Fibroblast of lung (primary cell): ENCODE measurements at regions not wholly inside any gene's neighbourhood (a gene's known extent, or its start where the extent isn't known, plus 50 kb on each side); places are given as distances from the start of the nearest gene placed in this dataset.

Source experiments
- DNase-seq, 2 donors: peaks; one replicate each; pipeline versions ENCODE4 v3.0.0 to v3.0.0-alpha.2; 2010; ENCODE audit warnings: low read depth in 2 of 2
- H2AFZ ChIP-seq: 2 replicates; pipeline ENCODE4 v1.5.1; 2012; ENCODE audit warnings: low read length, control low read depth, inconsistent platforms
- H3K27ac ChIP-seq: 2 replicates; pipeline ENCODE4 v1.5.1; 2011; ENCODE audit warnings: low read length, control low read depth; ENCODE audit not compliant: insufficient read depth
- H3K27me3 ChIP-seq: 2 replicates; pipeline ENCODE4 v1.5.1; 2011; ENCODE audit warnings: mild to moderate bottlenecking, low read length; ENCODE audit not compliant: control insufficient read depth, insufficient read depth
- H3K36me3 ChIP-seq: 2 replicates; pipeline ENCODE4 v1.5.1; 2011; ENCODE audit warnings: low read length; ENCODE audit not compliant: control insufficient read depth, insufficient read depth
- H3K4me1 ChIP-seq: 2 replicates; pipeline ENCODE4 v1.5.1; 2011; ENCODE audit warnings: low read length; ENCODE audit not compliant: control insufficient read depth, insufficient read depth; ENCODE audit errors: extremely low read depth
- H3K4me2 ChIP-seq: 2 replicates; pipeline ENCODE4 v1.5.1; 2011; ENCODE audit warnings: low read length, control low read depth; ENCODE audit not compliant: insufficient read depth; ENCODE audit errors: extremely low read depth
- H3K4me3 ChIP-seq, 4 experiments: fragments of 200-600 bp in 1 of 4; sonication (generic) in 1 of 4; replicated peaks in 1 of 4; 2 replicates each; pipeline ENCODE4 v1.5.1; 2011 to 2016; ENCODE audit warnings: low read length in 4 of 4, low read depth in 3 of 4, mild to moderate bottlenecking in 3 of 4, control low read depth in 2 of 4, inconsistent platforms in 1 of 4, mixed read lengths in 1 of 4; ENCODE audit not compliant: insufficient read depth in 1 of 4; ENCODE audit errors: control extremely low read depth in 1 of 4
- H3K79me2 ChIP-seq: 2 replicates; pipeline ENCODE4 v1.5.1; 2012; ENCODE audit warnings: mild to moderate bottlenecking, low read length, inconsistent platforms; ENCODE audit not compliant: control insufficient read depth, insufficient read depth
- H3K9ac ChIP-seq: 2 replicates; pipeline ENCODE4 v1.5.1; 2011; ENCODE audit warnings: mild to moderate bottlenecking, low read length, control low read depth; ENCODE audit not compliant: insufficient read depth
- H3K9me3 ChIP-seq: 2 replicates; pipeline ENCODE4 v1.5.1; 2012; ENCODE audit warnings: low read depth, low read length; ENCODE audit not compliant: control insufficient read depth, insufficient read depth
- H4K20me1 ChIP-seq: 2 replicates; pipeline ENCODE4 v1.5.1; 2011; ENCODE audit warnings: low read length; ENCODE audit not compliant: control insufficient read depth, insufficient read depth; ENCODE audit errors: extremely low read depth
- CTCF ChIP-seq, 2 donors: IDR thresholded peaks in 1 of 2; conservative IDR thresholded peaks in 1 of 2; 1 replicate in 1 of 2; 2 replicates in 1 of 2; pipeline ENCODE4 v1.5.1; 2011 to 2012; ENCODE audit warnings: low read length in 2 of 2, control low read depth in 1 of 2, inconsistent platforms in 1 of 2, low read depth in 1 of 2, mild to moderate bottlenecking in 1 of 2
- EZH2 ChIP-seq: IDR thresholded peaks from 2 replicates; pipeline ENCODE4 v1.5.1; 2012; ENCODE audit warnings: low read length, control low read depth, mild to moderate bottlenecking; ENCODE audit errors: missing control alignments

- no peak overlapping the region for H3K27ac ChIP-seq
- no peaks in the 10 kb centered on the region for H3K79me2 ChIP-seq
- no peaks in the 10 kb centered on the region for H4K20me1 ChIP-seq
- H3K9ac ChIP-seq, result no peak overlapping the region
- no peaks in the 10 kb centered on the region for H3K9me3 ChIP-seq
- H3K4me3 ChIP-seq, result no peak overlapping the region
- no peak overlapping the region for H3K4me2 ChIP-seq
- H3K4me1 ChIP-seq, result no peaks in the 10 kb centered on the region
- DNase-seq, result no peak
- TF ChIP-seq EZH2 (no peak), CTCF (conservative IDR thresholded peaks at IDR 0.05 in 1 of 2, IDR thresholded peaks at IDR 0.05 in 1 of 2; ENCODE audit: low read depth in 1 of 2, low read length in 2 of 2) (no peak)
- no peaks in the 10 kb centered on the region for H3K36me3 ChIP-seq
- no peak overlapping the region for H2AFZ ChIP-seq
- no peaks in the 10 kb centered on the region for H3K27me3 ChIP-seq
Observed at GRCh38 chr20:9974324-9974723, 60.5 kb upstream of the ANKEF1 start.

GRCh38 chr20:9971746-9972145, 63.0 kb upstream of the ANKEF1 start:
- Histone ChIP-seq H3K79me2 (no peaks in the 10 kb centered on the region), H3K36me3 (no peaks in the 10 kb centered on the region), H3K27me3 (peaks cover 3% of the 10 kb centered on the region), H3K9ac (no peak overlapping the region), H3K27ac (no peak overlapping the region), H2AFZ (no peak overlapping the region), H3K9me3 (no peaks in the 10 kb centered on the region), H3K4me3 (no peak overlapping the region), H3K4me2 (no peak overlapping the region), H4K20me1 (no peaks in the 10 kb centered on the region), H3K4me1 (no peaks in the 10 kb centered on the region)
- TF ChIP-seq EZH2 (no peak), CTCF (conservative IDR thresholded peaks at IDR 0.05 in 1 of 2, IDR thresholded peaks at IDR 0.05 in 1 of 2; ENCODE audit: low read depth in 1 of 2, low read length in 2 of 2) (no peak)
- no peak for DNase-seq

GRCh38 chr20:9969626-9970025, 65.2 kb upstream of the ANKEF1 start:
- no peaks in the 10 kb centered on the region for H3K36me3 ChIP-seq
- H3K79me2 ChIP-seq, result no peaks in the 10 kb centered on the region
- TF ChIP-seq CTCF (conservative IDR thresholded peaks at IDR 0.05 in 1 of 2, IDR thresholded peaks at IDR 0.05 in 1 of 2; ENCODE audit: low read depth in 1 of 2, low read length in 2 of 2) (no peak), EZH2 (no peak)
- no peak overlapping the region for H3K4me2 ChIP-seq
- no peaks in the 10 kb centered on the region for H3K4me1 ChIP-seq
- peaks cover 6% of the 10 kb centered on the region for H3K27me3 ChIP-seq
- no peak overlapping the region for H3K9ac ChIP-seq
- no peak overlapping the region for H2AFZ ChIP-seq
- H3K9me3 ChIP-seq, result no peaks in the 10 kb centered on the region
- no peaks in the 10 kb centered on the region for H4K20me1 ChIP-seq
- no peak overlapping the region for H3K27ac ChIP-seq
- H3K4me3 ChIP-seq, result no peak overlapping the region
- DNase-seq, result no peak
